Neural progenitor cell (in vitro differentiated cells): ENCODE measurements at regions not wholly inside any gene's neighbourhood (a gene's known extent, or its start where the extent isn't known, plus 50 kb on each side); places are given as distances from the start of the nearest gene placed in this dataset.

ENCODE experiments used
- DNase-seq: peaks from one replicate; pipeline ENCODE4 v3.0.0-alpha.2; 2016; ENCODE audit warnings: low spot score
- H2AFZ ChIP-seq: fragments of 200-600 bp; sonication (generic); replicated peaks from 2 replicates; pipeline ENCODE4 v1.6.1; 2016; ENCODE audit warnings: antibody characterized with exemption
- H3F3A ChIP-seq: fragments of 200-600 bp; sonication (generic); 2 replicates; pipeline ENCODE4 v1.6.1; 2016; ENCODE audit warnings: antibody characterized with exemption, low read depth
- H3K27ac ChIP-seq: fragments of 200-600 bp; sonication (generic); 2 replicates; pipeline ENCODE4 v1.5.1; 2016; ENCODE audit warnings: mild to moderate bottlenecking
- H3K27me3 ChIP-seq: fragments of 200-600 bp; sonication (generic); 2 replicates; pipeline ENCODE4 v1.6.1; 2016; ENCODE audit warnings: mild to moderate bottlenecking, moderate library complexity
- H3K36me3 ChIP-seq: fragments of 200-600 bp; sonication (generic); 2 replicates; pipeline ENCODE4 v1.5.1; 2016
- H3K4me1 ChIP-seq: fragments of 200-600 bp; sonication (generic); 2 replicates; pipeline ENCODE4 v1.6.1; 2016; ENCODE audit warnings: mixed run types
- H3K4me2 ChIP-seq: fragments of 200-600 bp; sonication (generic); 2 replicates; pipeline ENCODE4 v1.6.1; 2016
- H3K4me3 ChIP-seq: fragments of 200-600 bp; sonication (generic); 2 replicates; pipeline ENCODE4 v1.5.1; 2016
- H3K79me2 ChIP-seq: fragments of 200-600 bp; sonication (generic); 2 replicates; pipeline ENCODE4 v1.6.1; 2016; ENCODE audit warnings: low read depth
- H3K9ac ChIP-seq: fragments of 200-600 bp; sonication (generic); 2 replicates; pipeline ENCODE4 v1.6.1; 2016
- H3K9me3 ChIP-seq: fragments of 200-600 bp; sonication (generic); 2 replicates; pipeline ENCODE4 v1.5.1; 2016; ENCODE audit warnings: low read depth
- H4K20me1 ChIP-seq: fragments of 200-600 bp; sonication (generic); 2 replicates; pipeline ENCODE4 v1.6.1; 2016; ENCODE audit warnings: low read depth
- H3K27ac Mint-ChIP-seq: 3 replicates; pipeline ENCODE4 v1.8.0; 2021; ENCODE audit warnings: mixed read lengths
- H3K27me3 Mint-ChIP-seq: 2 replicates; pipeline ENCODE4 v1.8.0; 2022; ENCODE audit warnings: low read depth, mild to moderate bottlenecking, inconsistent platforms, moderate library complexity, mixed read lengths; ENCODE audit not compliant: insufficient read depth
- H3K36me3 Mint-ChIP-seq: 3 replicates; pipeline ENCODE4 v1.8.0; 2021; ENCODE audit warnings: mixed read lengths
- H3K4me1 Mint-ChIP-seq: 3 replicates; pipeline ENCODE4 v1.8.0; 2021; ENCODE audit warnings: mixed read lengths
- H3K4me3 Mint-ChIP-seq: 3 replicates; pipeline ENCODE4 v1.8.0; 2021; ENCODE audit warnings: mild to moderate bottlenecking, moderate library complexity, mixed read lengths
- H3K9me3 Mint-ChIP-seq: 3 replicates; pipeline ENCODE4 v1.8.0; 2020; ENCODE audit warnings: mixed read lengths
- EZH2 ChIP-seq: fragments of 200-600 bp; sonication (generic); IDR thresholded peaks from 2 replicates; pipeline ENCODE4 v1.6.1; 2017; ENCODE audit warnings: antibody characterized with exemption, mild to moderate bottlenecking, moderate library complexity
- EZH2phosphoT487 ChIP-seq: fragments of 200-600 bp; sonication (generic); IDR thresholded peaks from 2 replicates; pipeline ENCODE4 v1.6.1; 2017; ENCODE audit warnings: antibody characterized with exemption
- TF ChIP-seq, protein P1 (sequence below): fragments of 200-600 bp; sonication (generic); IDR thresholded peaks from 2 replicates; pipeline ENCODE4 v1.5.1; 2017; ENCODE audit warnings: antibody characterized with exemption, mild to moderate bottlenecking

DNA sequence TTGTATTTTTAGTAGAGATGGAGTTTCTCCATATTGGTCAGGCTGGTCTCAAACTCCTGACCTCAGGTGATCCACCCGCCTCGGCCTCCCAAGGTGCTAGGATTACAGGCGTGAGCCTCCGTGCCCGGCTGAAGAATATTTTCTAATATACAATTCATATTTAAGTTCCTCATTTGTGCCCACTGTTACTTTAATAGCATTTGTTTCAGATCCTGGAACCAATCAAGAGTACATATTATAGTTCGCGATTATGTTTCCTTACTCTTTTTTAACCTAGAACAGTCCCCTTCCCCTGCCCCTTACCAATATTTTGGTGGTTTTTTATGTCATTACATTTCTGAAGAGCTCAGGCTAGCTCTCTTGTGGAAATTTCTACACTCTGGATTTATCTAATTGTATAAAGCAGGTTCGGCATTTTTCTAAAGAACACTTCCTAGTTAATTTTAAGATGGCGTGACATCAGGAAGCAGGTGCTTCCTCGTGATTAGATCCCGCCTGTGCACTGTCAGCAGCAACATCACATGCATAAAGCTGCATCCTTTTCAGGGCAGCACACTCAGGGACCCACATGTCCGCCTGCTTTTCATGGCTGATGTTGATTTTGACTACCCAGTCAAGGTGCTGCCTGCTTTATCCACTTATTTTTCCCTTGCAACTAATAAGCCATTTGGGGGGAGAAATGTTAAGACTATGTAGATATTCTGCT lies 88.7 kb upstream of the EPHB3 start:
- Histone ChIP-seq H3K4me2 (no peak overlapping the region), H2AFZ (no peak overlapping the region), H3F3A (peaks cover 7% of the 10 kb centered on the region), H3K9ac (no peak overlapping the region), H3K4me1 (peaks cover 3% of the 10 kb centered on the region), H3K4me3 (no peak overlapping the region), H3K9me3 (no peaks in the 10 kb centered on the region), H3K27ac (no peak overlapping the region), H4K20me1 (no peaks in the 10 kb centered on the region), H3K27me3 (peaks cover 12% of the 10 kb centered on the region), H3K79me2 (no peaks in the 10 kb centered on the region), H3K36me3 (no peaks in the 10 kb centered on the region)
- Mint-ChIP-seq H3K27me3 (peaks cover 11% of the 10 kb centered on the region), H3K4me3 (no peak overlapping the region), H3K9me3 (no peaks in the 10 kb centered on the region), H3K4me1 (no peaks in the 10 kb centered on the region), H3K27ac (no peak overlapping the region), H3K36me3 (peaks cover 3% of the 10 kb centered on the region)
- no peak for DNase-seq
- TF ChIP-seq, protein P1, sequence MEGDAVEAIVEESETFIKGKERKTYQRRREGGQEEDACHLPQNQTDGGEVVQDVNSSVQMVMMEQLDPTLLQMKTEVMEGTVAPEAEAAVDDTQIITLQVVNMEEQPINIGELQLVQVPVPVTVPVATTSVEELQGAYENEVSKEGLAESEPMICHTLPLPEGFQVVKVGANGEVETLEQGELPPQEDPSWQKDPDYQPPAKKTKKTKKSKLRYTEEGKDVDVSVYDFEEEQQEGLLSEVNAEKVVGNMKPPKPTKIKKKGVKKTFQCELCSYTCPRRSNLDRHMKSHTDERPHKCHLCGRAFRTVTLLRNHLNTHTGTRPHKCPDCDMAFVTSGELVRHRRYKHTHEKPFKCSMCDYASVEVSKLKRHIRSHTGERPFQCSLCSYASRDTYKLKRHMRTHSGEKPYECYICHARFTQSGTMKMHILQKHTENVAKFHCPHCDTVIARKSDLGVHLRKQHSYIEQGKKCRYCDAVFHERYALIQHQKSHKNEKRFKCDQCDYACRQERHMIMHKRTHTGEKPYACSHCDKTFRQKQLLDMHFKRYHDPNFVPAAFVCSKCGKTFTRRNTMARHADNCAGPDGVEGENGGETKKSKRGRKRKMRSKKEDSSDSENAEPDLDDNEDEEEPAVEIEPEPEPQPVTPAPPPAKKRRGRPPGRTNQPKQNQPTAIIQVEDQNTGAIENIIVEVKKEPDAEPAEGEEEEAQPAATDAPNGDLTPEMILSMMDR = no peak

DNA sequence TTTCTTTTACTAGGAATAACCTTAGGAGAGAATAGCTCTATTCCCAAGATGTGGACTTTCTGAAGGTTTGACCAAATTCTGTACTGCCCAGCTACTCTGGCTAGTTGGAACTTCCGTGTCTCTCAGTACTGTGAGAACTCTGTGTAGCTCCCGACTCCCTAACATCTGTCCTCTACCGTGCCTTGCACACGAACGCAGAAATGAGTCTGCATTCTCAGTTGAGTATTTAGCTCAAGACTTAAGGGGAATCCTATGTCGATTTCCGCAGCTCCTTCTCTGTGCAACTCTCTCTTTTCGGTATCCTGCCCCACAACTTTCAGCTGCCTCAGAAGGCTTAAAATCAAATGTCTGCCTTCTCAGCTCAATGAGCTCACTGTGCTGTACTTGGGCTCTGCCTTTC lies 86.7 kb upstream of the EPHB3 start:
- no peaks in the 10 kb centered on the region for H3K4me1 ChIP-seq
- H3K27me3 ChIP-seq = peaks cover 12% of the 10 kb centered on the region
- no peaks in the 10 kb centered on the region for H3K9me3 ChIP-seq
- TF ChIP-seq EZH2phosphoT487 = no peak
- TF ChIP-seq, protein P1 = no peak
- TF ChIP-seq EZH2 = no peak
- Mint-ChIP-seq H3K9me3 (no peaks in the 10 kb centered on the region), H3K27ac (no peak overlapping the region), H3K27me3 (peaks cover 8% of the 10 kb centered on the region), H3K4me3 (no peak overlapping the region), H3K4me1 (peaks cover 6% of the 10 kb centered on the region), H3K36me3 (peaks cover 3% of the 10 kb centered on the region)
- H4K20me1 ChIP-seq = no peaks in the 10 kb centered on the region
- H3K4me2 ChIP-seq = no peak overlapping the region
- no peak for DNase-seq
- no peaks in the 10 kb centered on the region for H3K36me3 ChIP-seq
- H3K9ac ChIP-seq = no peak overlapping the region
- H3K4me3 ChIP-seq = no peak overlapping the region
- H3F3A ChIP-seq = no peaks in the 10 kb centered on the region
- H3K79me2 ChIP-seq = no peaks in the 10 kb centered on the region
- no peak overlapping the region for H2AFZ ChIP-seq
- no peak overlapping the region for H3K27ac ChIP-seq

DNA sequence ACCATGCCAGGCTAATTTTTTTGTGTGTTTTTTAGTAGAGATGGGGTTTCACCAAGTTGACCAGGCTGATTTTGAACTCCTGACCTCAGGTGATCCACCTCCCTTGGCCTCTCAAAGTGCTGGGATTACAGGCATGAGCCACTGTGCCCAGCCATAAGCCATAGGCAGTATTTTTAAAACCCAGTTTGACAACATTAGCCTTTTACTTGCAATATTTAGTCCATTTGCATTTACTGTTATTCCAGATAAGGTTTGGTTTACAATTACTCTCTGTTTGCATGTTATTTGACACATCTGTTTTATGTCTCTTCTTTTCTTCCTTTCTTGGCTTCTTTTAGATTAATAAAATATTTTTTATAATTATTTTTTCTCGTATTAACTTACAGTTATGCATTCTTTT lies 83.6 kb upstream of the EPHB3 start:
- no peak for TF ChIP-seq EZH2phosphoT487
- no peak for TF ChIP-seq EZH2
- TF ChIP-seq, protein P1 = no peak
- Mint-ChIP-seq H3K27ac (no peak overlapping the region), H3K4me3 (no peak overlapping the region), H3K4me1 (peaks cover 7% of the 10 kb centered on the region), H3K27me3 (peaks cover 3% of the 10 kb centered on the region), H3K36me3 (no peaks in the 10 kb centered on the region), H3K9me3 (no peaks in the 10 kb centered on the region)
- H3F3A ChIP-seq = no peaks in the 10 kb centered on the region
- peaks cover 12% of the 10 kb centered on the region for H3K27me3 ChIP-seq
- DNase-seq = no peak
- no peaks in the 10 kb centered on the region for H4K20me1 ChIP-seq
- no peaks in the 10 kb centered on the region for H3K4me1 ChIP-seq
- no peak overlapping the region for H3K9ac ChIP-seq
- H3K4me2 ChIP-seq = no peak overlapping the region
- no peak overlapping the region for H3K27ac ChIP-seq
- H3K79me2 ChIP-seq = no peaks in the 10 kb centered on the region
- no peak overlapping the region for H2AFZ ChIP-seq
- no peak overlapping the region for H3K4me3 ChIP-seq
- no peaks in the 10 kb centered on the region for H3K36me3 ChIP-seq
- H3K9me3 ChIP-seq = no peaks in the 10 kb centered on the region
